HG02973 (cell line): ENCODE measurements at regions not wholly inside any gene's neighbourhood (a gene's known extent, or its start where the extent isn't known, plus 50 kb on each side); places are given as distances from the start of the nearest gene placed in this dataset.

Experiments
- ATAC-seq: cut with Tn5 transposase; IDR thresholded peaks from one replicate; pipeline ENCODE4 v1.9.1; 2021; ENCODE audit warnings: moderate library complexity; ENCODE audit not compliant: unreplicated experiment

DNA sequence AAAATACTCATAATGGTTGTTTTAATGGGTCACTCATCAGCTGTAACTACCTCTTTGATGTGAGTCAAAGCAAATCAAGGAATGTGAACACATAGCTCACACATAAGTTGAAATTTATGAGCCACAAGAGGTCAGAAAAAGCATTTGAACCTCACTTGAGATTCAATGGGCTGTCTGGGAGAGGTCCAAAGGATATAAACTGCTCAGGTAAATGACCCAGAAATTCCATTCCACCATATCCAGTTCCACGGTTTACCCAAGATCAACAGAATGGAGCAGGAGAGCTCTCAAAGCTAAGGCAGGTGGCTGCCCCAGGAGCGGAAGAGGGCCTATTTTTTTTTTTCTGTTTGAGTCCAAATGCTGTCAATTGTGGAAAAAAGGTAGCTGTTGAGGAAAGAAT is 464.1 kb downstream of the TNS1 start:
- no peak for ATAC-seq

DNA sequence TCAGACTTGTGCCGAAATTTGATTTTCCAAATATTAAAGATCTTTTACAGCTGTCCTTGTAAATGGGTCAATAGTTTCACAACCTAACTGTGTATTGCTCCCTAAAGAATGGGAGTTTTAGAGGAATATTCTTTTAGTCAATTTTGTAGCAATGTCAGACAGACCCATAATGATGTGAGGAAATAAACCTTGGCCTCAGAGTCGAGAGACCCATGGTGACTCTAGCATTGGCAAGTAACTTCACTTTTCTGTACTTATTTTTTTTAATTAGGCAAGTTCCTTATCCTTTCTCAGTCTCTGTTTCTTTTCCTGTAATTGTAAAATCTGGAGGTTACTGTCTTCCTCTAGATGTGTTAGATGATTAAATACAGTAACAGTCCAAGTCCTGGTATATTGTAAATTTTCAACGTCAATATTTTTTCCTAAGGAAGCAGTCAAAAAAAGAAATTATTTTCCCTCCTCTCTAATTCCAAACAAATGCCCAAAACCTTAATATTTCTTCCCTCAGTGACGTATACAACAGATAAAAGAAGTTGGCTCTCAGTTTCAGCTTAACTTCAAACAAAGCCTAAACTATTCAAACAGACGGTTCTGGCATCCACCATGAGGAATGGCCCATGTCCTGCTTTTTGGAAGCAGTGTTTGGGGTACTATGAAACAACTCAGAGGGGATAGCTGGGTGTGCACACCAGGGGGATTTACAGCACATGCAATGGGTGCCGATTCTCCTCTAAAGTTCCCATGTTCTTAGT is 466.7 kb downstream of the TNS1 start:
- ATAC-seq = no peak

DNA sequence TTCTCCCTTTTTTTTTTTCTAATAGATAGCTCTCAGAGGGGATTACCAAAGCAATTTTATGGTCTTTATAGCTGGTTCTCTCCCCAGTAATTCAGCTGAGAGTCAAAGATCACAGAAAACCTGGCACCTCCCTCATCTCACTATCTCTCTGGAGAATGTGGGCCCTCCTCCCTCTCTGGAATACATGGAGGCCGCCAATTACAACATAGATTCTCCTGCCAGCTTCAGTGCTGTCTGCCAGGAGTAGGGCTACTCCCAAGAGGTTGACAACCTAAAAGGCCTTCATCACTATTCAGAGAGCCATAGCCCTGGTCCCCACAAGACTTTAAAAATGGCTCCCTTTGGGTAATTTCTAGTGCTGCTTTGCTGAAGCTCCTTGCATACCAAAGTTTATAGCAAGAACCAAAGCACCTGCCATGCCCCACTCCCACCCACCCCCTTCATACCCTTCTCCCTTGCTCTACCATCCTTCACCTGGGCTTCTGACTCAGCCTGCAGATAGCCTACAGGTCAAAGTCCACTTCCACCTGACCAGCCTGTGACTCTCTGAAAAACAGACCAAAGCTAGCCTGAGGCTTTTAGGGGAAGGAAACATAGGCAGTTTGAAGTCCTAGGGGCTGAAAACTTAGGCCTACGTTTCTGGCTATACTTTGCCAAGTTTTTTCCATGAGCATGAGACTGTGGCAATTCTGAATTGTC is 472.3 kb downstream of the TNS1 start:
- no peak for ATAC-seq

DNA sequence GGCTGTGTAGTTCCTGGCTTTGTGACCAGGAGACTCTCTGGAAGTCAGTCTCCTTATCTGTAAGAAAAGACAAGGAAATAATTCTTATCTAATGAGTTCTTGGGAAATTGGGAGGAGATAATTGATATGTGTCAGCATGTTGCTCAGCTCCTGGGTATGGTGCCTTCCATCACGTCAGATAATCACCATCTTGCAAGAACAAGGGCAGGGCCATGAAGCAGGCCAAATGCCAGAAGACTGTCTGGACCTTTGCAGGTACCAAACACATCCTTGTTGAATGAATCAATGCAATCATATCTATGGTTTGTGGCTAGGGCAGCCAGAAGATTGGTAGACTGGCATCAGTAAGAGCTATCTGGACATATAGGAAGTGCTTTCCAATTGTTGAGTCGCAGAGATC is 473.5 kb downstream of the TNS1 start:
- no peak for ATAC-seq

DNA sequence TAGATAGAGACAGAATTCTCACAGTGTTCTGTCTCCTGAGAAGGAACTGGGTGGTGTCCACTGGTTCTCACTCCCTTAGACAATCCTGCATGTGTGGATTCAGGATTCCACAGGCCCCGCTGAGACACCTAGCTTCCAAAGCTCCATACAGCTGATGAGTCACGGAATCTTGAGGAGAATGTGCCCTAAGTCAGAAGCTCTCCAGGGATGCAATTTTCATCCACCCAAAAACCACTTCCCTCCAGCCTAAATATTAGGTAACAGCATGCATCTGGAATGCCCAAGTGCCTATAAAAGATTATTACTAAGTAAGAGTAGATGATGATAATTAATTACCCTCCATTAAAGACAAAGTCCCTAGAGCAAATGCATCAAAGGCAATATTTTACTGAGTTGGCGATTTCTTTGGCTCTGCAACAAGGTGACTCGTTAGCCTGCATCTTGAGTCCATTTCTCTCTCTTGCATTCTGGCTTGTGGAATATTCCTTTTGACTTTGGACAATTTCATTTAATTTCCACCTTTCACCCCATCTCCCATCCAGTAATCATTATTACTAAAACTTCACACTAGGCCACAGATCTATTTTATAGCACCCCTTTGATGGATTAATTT is 475.1 kb downstream of the TNS1 start:
- no peak for ATAC-seq

DNA sequence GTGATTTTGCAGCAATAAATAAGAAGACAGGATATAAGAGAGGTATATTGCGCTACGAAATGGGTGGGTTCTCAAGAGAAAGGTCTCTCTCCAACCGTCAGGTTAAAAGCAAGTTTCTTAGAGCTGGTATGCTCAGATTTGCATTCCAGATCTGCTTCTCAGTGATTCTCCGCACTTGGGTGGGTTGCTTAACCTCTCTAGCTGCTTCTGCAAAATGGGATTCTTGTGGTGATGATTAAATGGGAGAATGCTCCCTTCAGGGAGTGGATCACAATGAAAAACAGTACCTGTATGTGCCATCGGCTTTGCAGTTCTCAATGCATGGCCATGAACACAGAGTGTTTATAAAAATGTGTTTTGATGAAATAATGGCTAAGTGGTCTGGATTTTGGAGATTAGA is 477.7 kb downstream of the TNS1 start:
- ATAC-seq = no peak

DNA sequence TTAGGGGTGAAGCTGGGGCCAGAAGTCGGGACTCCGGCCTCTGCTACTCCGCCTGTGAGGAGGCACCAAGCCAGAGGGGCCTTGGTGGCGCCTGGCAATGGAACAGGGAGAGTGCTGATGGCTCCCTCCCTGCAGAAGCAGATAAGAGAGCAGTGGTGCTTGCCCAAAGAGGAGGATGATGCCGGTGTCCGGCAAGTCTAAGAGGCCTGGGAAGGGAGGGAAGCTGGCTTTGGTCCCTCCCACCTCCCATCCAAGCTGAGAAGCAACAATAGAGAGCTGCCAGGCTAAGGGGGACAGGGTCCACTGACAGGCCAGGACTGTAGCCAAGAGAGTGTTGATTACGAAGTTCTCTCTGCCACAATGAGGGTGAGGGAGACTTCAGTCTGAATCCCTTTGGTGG is 479.5 kb downstream of the TNS1 start:
- no peak for ATAC-seq

DNA sequence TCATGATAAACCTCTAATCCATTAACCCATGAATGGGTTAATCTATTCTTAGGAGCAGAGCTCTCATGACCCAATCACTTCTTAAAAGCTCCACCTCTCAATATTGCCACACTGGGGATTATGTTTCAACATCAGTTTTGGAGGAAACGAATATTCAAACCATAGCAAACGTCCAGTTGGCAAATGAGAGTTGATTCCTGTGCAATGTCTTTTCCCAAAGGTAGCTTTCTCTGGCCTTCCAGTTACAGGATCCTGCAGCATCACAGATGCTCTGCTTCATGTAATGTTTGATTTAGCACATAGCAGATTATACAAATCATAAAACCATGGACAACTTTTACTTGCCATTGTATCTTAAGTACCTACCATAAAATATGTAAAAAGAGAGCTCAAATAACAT is 481.0 kb downstream of the TNS1 start:
- ATAC-seq = no peak

DNA sequence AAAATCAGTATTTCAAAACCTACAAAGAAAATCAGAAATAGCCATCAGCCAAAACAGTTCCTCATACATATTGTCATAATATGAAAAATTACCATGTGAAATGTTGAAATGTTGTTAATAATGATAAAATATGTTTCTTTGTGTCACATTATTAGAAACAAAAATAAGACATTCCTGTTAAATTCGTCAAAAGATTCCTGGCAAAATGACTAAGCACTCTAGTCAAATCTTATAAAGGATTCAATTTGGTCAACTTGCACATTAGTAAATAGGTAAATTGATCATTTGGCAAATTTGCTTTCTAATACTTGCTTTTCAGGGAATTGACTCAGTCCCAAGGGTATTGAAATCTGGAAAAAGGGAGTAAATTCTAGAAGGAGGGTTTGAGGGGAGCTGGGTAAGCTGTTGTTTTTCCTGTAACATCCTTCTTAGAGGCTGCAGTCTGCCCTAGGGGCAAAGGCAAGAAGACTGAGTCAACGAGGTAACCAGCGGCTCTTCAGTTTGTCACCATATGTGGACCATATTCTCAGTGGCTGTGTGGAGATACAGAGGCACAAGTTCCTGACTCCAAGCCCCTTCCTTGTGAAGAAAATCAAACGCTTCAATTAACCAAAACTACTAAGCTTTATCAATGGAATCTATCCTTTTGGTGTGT is 482.3 kb downstream of the TNS1 start:
- ATAC-seq = no peak

DNA sequence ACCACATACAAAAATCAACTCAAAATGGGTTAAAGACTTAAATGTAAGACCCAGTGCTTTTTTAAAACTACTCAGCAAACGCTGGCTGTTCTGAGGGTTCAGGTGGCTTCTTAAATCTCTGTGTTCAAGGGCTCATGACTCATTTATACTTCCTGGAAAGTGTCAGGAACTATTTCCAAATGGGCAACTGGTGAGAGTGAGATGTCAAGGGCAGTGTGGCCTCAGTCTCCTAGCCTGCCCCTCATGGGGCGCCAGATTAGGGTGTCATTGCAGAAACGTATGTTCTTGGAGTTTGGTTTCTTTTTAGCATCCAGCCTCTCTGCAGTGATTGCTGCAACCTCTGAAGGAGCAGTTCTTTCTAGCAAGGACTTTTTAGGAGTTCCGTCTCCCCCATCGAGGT is 485.4 kb downstream of the TNS1 start:
- ATAC-seq = no peak

DNA sequence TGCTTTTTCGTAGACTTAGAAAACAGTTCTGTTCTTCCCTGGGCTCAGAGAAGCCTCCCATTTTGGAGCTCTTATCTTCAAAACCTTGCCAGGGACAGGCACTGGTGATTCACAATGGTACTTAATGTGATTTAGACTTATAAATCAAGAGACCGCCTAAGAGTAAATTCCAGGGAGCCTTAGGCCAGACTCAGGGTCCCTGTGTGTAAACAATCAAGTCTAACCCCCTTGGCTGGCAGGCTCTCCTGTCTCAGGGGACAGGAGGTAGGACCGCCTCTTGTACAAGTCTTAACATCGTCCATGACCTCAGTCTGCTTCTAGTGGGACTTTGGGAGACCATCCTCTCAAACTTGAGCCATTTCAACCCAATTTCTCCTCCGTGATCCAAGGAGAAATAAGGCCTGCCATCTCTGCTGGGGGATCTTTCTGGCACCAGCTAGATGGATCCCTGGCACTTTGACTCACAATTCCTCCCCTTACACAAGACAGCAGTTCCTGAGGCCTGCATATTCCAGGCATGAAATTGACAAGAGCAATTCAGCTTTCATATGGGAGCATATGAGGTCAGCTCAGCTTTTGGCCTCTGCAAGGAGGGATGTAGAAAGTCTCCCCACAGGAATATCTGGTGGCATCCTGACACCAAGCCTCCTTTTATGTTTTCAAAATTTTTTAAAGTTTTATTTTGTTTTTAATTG is 487.0 kb downstream of the TNS1 start:
- no peak for ATAC-seq

DNA sequence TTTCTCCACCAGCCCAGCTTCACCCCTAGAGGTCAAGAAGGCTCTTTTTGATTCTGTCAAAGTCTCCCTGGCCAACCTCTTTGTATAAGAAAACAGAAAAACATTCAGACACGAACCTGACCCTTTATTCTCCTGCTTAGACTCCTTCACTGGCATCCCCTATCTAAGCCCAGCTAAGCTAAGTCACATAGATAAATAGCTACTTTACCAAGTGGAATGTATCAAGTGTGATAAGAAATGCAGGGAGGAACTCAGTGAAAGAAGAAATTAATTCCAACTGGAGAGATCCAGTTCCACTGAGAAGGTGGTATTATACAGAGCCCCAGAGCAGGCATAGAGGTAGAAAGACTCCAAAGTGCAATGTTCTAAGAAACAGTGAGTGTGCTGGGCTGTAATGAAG is 489.5 kb downstream of the TNS1 start:
- no peak for ATAC-seq

DNA sequence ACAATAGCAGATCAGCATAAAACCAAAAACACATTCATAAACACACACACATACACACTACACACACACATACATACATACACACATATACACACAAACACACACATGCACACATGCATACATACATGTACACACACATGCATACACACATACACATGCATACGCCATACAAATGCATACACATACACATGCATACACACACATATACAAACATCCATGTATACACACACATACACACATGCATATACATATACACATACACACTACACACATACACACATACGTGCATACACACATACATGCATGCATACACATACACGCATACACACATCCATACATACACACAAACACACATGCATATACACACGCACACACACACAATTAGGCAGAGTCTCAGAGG is 490.1 kb downstream of the TNS1 start:
- ATAC-seq = no peak

DNA sequence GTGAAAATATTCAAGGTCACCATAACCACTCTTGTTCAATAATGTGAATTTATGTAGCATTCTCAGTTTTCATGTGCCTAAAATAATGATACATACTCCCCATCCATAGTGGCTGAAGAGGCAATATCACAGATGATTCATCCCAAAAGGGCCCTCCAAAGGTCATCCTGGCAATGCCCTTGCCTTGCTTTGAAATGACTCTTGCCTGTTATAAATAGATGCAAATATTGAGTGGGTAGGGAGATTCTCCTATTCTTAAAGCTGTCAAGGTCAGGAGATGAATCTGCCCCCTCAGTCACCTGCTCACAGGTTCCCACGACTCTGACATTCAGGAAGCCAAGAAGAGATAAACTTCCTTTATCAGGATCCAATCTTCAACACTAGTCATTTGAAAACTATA is 490.5 kb downstream of the TNS1 start:
- ATAC-seq = no peak

DNA sequence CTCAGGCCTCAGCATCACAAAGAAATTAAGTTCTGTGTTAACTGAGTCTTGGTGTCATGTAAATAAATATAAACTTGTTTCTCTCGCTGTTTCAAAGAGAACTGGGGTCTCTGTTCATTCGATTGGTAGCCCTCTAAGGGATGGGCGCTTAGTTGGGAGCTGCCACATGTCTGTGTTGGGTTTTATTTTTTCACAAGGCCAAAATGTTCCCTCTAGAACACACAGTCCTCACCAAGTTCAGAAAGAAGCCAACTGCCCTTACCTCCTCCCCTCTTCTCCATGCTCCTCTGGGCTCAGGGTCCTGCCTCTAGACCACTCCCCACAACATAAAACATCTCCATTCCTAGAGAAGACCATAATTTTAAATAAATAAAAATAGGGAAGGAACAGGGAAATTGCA is 490.9 kb downstream of the TNS1 start:
- no peak for ATAC-seq

DNA sequence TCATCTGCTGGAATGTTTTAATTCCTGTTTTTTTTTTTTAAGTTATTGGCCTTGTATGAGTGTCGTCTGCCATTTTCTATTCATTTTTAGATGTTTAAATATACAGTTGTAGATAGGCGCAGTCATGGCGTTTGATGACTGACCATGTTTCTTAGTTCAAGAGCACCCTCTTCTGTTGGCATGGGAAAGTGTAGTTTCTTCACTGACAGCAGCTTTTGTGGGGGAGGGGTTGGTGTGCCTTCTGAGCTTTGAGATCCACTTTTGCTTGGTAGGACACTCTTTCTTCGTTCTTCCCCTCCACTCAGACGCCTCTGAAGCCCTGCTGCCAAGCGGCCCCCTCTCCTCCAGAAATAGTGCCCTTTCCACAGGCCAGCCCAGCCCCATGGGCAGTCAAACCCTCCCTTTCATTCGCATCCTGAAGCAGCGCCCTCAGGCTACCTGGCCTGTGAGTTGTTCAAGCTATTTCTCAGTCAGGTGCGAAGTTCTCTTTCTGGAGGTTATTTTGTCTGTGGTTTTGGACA is 492.0 kb downstream of the TNS1 start:
- ATAC-seq = peak; percentile 69

DNA sequence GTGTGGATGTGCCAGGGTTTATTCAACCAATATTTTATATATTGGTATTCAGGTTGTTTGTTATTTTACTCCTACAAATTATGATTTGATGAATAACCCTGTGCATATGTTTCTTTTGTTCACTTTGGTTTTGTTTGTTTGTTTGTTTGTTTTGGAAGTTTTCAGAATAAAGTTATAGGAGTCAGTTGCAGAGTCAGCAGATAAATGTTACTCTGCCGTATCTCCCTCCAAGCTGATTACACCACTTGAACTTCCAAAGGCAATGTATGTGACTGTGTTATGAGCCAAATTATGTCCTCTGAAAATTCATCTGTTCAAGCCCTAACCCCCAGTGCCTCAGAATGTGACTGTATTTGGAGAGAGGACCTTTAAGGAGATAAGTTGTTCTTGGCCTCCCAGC is 497.5 kb downstream of the TNS1 start:
- no peak for ATAC-seq

DNA sequence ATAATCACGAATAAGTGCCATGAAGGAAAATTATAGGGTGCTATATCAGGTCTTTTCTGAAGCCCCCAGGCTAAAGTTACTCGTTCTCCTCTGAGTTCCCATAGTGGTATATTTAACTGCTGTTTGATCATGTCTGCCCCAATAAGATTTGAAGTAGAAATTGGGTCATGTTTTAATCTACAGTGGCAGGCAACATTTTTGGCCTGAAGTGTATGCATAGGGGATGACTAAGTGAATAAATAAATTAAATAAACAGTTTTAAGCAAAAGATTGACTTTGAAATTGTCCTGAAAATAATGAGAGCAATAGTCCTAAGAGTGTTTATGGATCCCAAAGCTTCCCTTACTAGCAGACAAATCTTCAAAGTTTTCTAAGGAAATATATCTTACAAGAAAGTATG is 500.9 kb downstream of the TNS1 start:
- no peak for ATAC-seq

DNA sequence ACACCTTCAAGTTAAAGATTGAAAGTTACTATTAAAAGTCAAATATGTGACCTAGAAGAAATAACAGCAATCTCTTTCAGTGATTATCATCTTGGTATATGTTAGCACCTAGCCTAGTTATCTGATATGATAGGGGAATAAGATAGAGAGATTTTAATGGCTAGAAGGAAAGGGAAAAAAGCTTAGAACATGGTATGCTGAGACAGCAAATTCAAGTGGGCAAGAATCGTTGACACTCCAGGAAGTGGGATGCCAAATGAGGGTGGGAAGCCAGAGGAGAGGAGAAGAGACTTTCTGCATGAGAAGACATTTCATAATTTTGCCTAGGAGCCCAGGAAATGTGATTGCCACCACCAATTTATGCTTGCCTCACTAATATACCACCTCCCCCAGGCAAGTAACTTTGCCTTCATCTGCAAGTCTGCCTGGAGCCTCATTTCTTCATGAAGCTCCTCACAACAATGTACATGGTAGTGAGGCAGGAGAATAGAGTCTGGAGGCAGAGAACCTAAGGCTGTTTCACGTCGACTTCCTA is 504.9 kb downstream of the TNS1 start:
- ATAC-seq = no peak

DNA sequence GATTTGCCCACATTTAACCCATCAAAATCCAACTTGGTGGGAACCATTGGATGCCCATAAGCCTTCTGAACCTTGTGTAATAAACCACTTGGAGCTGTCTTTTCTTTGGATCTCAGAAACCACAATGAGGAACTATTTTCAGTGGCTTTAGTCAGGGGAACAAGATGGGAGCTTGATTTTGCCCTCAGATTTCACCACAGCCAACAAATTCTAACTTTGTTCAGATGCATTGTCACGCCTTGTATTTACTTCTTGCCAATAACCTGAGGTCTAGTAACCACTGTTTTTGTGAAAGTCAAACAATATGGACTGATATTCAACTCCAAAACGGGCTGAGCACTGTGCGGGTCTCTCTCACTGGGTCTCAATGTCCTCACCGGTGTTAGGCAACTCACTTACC is 508.2 kb downstream of the TNS1 start:
- no peak for ATAC-seq

DNA sequence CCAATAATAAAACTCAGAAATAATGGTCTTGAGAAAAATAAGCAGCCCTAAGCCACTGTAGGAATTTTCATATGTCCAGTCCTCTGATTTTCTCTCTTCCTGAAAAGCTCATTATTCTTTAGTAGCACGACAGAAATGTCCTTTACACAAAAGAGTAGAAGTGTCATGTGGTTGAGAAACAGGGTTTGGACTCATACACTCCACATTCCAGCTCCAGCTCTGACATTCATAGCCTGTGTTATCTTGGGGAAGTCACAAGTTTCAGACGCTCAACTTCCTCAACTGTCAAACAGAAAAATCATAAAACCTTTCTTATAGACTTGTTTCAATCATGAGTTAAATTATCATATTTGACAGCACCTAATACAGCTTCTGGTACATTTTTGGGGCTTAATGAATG is 511.5 kb downstream of the TNS1 start:
- ATAC-seq = no peak
